ENCODE measurements at regions not wholly inside any gene's neighbourhood (a gene's known extent, or its start where the extent isn't known, plus 50 kb on each side); places are given as distances from the start of the nearest gene placed in this dataset.
A peak's percentile ranks its signal among the peaks of the same experiment; 100 is the strongest.

- DNase-seq = peak; percentile 80
Observed at GRCh38 chr14:60349663-60350365, 100.8 kb downstream of the PPM1A start.

GRCh38 chr14:60350366-60350720 is 101.3 kb downstream of the PPM1A start:
- DNase-seq = no peak

- no peak for DNase-seq
Observed at GRCh38 chr14:60353420-60353819, 104.4 kb downstream of the PPM1A start.

GRCh38 chr14:60355768-60356167 is 106.7 kb downstream of the PPM1A start:
- DNase-seq = no peak

DNA sequence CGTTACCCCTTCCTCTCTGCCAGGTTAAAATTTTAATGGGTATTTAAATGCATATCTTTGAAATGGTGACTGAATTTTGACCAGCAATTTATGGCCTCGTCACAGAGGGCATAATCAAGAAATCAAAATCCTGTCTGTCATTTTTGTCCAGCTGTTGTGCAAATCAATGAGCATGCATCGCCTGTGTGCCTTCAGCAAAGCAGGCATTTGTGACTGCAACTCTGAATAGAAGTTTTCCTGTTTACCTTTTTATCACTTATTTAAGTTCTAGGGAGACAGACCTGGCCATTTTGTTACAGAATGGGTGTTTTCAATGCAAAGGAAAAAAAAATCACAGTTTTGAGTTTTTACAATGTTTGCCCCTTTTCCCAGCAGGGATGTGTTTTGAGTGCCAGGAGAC is 107.4 kb downstream of the PPM1A start:
- no peak for DNase-seq

DNA sequence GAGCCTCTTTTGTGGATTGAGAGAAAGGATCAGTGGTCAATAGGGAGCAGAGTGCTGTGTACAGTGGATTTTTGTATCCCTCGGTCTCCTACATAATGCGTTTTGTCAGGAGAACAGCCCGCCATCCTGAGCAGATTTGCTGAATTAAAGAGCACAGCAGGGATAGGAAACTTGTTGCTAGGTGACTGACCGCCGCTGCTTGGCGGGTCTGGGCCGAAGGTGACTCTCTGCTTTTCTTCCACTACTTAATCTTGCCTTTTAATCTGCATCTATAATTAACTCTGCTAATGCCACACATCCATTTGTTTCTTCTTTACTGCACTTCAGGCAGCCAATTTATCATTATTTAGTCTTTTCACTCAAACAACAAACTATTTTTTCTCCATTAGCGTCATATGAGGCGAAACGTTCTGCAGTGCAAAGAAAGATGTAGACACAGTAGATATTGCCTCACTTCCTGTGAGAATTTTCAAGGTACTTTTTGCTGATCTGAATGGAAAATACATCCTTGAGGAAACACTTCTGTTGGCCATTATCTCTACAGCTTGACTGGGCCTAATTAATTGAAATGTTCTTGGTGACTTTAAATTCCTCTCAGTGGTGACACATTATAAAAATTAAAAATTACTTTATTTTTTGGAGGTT is 108.0 kb downstream of the PPM1A start:
- DNase-seq = no peak

- DNase-seq = no peak
Observed at GRCh38 chr14:60357551-60358149, 108.6 kb downstream of the PPM1A start.

GRCh38 chr14:60363275-60363674 is 114.3 kb downstream of the PPM1A start:
- no peak for DNase-seq

DNA sequence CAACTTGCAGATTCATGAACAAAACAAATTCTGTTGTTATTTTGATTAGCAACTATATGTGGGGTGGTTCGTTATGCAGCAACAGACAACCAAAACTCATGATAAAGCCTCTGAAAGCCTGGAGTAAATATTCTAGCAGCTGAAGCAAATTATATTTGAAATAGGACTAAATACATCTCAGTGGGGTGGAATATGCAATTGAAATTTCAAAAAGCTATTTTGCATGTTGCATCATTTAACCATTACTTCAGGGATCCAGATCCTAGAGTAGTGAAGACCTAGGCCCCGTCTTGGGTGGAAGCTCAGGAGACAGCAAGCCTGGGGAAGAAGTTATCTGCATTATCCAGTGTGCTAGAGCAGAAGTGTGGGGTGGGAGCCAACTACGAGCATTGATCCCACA is 114.7 kb downstream of the PPM1A start:
- no peak for DNase-seq

GRCh38 chr14:60381909-60382308 is 104.0 kb downstream of the C14orf39 start:
- DNase-seq = no peak

Data from hematopoietic multipotent progenitor cell treated with erythropoietin and hydrocortisone succinate and interleukin-3 and kit ligand, for 6 days (in vitro differentiated cells).